Gastroesophageal sphincter (tissue), 3 donors: ENCODE measurements at regions not wholly inside any gene's neighbourhood (a gene's known extent, or its start where the extent isn't known, plus 50 kb on each side); places are given as distances from the start of the nearest gene placed in this dataset.

Source experiments
- CTCF ChIP-seq, 4 experiments: fragments of 200-600 bp in 2 of 4; fragments of 450-650 bp in 2 of 4; sonication (generic) in 1 of 4; IDR thresholded peaks; one replicate each; pipeline ENCODE4 v1.5.1; 2017 to 2019; ENCODE audit warnings: antibody characterized with exemption in 4 of 4, mild to moderate bottlenecking in 2 of 4, moderate library complexity in 2 of 4
- EP300 ChIP-seq: sonication (generic); formaldehyde crosslinking; IDR thresholded peaks from one replicate; pipeline ENCODE4 v1.6.1; 2017; ENCODE audit warnings: antibody characterized with exemption, mild to moderate bottlenecking
- POLR2A ChIP-seq, 2 donors: fragments of 450-650 bp; IDR thresholded peaks; one replicate each; pipeline ENCODE4 v1.6.1; 2017; ENCODE audit warnings: antibody characterized with exemption in 2 of 2, mild to moderate bottlenecking in 2 of 2, moderate library complexity in 1 of 2
- POLR2AphosphoS5 ChIP-seq: sonication (generic); formaldehyde crosslinking; IDR thresholded peaks from one replicate; pipeline ENCODE4 v1.6.1; 2017; ENCODE audit warnings: antibody characterized with exemption

DNA sequence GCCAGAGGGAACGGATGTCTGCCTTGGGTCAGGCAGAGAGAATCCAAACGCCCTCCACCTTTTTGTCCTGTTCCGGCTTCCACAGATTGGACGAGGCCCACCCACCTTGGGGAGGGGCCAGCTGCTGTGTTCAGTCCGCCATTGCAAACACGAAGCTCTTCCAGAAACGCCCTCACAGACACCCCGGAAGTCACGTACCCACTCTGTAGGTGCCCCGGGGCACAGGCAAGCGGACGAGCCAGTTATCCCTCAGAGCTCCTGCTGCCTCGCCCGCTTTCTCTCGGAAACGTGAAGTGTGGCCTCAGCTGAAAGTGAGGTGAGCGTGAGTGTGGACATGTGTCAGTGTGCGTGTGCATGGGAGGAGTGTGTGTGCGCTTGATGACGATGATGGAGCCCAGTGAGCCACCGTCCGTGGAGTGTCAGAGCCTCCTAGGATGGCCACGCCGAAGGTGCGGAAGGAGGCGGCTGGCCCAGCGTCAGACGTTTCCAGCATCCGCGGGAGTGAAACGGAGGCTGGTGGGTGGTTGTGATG, 869.2 kb downstream of the TBC1D22A start:
- TF ChIP-seq CTCF (IDR thresholded peaks at IDR 0.05), result no peak
- no peak for TF ChIP-seq POLR2AphosphoS5
- TF ChIP-seq POLR2A (IDR thresholded peaks at IDR 0.05), result no peak
- no peak for TF ChIP-seq EP300
